Stimulated activated CD8-positive, alpha-beta memory T cell treated with anti-CD3 and anti-CD28 coated beads, Interleukin-2, amount 100 ng/mL, for 48 hours (primary cell): ENCODE measurements at regions not wholly inside any gene's neighbourhood (a gene's known extent, or its start where the extent isn't known, plus 50 kb on each side); places are given as distances from the start of the nearest gene placed in this dataset.

Experiments used
- DNase-seq, 2 donors: peaks; one replicate each; pipeline ENCODE4 v3.0.0-alpha.2; 2020; ENCODE audit warnings: low read depth in 2 of 2

DNA sequence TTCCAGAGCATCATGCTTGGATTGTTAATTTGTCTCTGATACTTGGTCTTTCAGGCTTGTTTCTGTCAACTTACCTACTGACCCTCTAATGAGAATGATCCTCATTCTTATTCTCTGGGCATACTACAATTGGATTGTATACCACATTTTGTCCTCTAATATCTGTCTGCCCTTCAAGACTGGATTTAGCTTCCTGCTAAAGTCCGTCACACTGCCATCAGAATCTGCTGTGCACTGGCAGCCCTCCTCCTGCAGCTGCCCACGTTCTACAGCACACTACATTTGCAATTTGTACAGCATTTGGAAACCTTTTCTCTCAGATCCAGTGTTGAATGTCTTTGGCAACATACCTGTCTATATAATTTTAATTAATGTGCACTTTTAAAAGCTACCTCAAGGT lies 183.1 kb downstream of the ZNF330 start:
- no peak for DNase-seq

DNA sequence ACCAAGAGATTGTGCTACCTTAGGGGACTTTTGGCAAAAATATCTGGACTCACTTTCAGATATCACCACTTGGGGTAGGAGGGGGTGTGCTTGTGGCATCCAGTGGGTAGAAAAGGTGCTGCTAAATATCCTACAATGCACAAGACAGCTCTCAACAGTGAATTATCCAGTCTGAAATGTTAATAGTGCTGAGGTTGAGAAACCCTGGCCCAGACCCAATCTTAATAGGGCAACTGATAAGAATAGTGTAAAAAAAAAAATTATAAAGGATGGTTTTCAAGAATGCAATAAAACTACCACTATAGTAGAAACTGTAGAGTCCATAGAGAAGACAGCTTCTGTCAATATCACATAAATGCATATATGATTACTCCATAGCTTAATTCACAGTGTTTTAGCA lies 185.5 kb downstream of the ZNF330 start:
- no peak for DNase-seq

DNA sequence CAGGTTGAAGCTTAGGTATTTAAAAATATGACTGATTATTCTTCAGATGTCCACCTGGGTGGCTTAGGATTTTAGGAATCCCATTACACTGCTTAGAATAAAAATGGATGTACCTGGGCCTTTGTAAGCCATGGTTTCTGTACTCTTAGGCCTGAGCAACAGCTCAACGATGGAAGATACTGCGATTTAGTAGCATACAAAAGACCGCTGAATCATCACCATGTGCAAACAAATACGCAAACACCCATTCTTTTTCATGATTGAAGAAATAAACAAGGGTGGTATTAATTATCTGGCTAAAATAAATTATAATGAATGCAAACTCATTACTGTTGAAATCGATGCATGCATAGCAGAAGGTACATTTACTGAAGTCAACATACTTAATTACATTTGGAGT lies 188.9 kb downstream of the ZNF330 start:
- DNase-seq: no peak

DNA sequence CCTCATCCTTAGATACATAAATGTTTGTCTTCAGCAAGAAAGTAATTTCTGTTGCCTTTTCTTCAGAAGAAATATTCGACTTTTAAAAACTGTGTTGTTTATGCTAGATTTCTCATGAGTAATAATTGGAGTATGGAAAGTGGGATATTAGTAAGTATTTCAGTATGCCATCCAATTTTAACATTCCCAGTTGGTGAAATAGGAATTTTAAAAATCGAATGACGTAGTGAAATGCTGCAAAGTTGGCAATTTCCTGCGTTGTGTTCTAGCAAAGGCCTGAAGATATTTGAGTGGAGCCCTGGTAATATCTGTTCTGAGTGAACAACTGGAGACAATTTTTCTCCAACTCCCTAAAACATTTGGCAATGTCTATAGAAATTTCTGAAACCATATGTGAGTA lies 190.1 kb downstream of the ZNF330 start:
- no peak for DNase-seq

DNA sequence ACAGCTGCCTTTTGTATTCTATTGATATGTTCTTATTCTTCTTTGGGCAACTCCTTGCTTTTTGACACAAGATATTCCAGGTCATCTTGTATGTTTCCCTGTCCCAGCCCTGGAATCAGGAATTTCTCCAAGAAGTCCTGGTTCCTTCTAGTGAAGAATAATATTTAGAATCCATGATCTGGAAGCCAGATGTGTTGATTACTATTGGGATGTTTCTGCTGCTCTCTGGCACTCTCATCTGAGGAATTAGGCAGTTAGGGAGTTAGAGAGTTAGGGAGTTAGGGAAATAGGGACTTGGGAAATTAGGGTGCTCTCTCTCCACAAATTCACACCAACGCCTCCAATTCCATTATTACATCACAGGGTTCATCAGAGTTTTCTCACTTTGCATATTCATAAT lies 191.2 kb downstream of the ZNF330 start:
- DNase-seq: no peak

DNA sequence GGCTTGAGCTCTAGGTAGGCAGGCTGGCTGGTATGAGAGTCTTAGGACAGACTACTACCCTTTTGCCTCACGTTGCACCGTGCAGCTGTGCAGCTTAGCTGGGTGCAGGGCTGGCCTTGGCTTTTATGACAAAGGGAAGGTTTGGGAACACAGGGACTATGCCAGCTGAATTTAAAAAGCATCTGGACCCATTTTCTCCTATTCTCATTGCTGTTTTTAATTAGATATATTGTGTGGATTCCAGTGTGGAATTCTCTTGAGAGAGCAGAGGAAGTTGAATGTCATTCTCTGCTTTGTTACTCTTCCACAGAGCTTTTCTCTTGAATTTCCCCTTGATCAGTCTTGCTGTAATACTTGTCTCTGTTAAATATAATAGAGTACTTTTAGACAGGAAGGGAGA lies 192.7 kb downstream of the ZNF330 start:
- DNase-seq: no peak

DNA sequence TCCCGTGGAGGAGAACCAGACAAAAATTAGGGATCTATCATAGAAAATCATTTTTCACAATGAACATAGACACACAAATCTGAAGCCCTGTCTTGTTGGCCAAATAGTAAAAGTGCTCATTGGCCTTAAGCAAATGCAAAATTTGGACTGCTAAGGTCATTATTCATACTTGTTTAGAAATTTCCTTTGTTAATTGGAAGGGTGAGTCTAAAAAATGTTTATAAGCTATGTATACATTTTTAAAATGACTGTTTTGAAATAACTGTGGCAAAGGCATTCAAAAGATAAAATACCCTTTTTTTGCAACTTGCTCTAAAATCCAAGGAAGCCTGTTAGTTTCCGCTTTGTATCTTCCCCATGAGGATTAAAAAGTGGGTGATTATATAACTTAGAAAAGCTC lies 195.0 kb downstream of the ZNF330 start:
- no peak for DNase-seq

DNA sequence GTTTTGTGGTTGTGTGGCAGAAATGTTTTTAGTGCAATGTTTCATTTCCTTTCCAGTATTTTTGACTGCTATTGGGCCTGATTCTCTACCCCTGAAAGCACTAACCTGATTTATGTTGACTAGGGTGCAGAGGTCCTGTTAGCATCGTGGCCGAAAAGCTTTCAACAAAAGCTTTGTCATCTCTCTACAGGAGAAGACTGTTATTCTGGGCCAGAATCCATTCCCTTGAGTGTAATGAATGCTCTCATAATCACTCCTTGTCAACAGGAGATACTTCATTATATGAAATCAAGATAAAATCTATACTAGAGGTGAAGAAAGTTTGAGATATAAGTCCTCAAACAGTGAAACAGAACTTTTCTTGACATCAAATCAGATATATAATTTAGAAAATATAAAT lies 195.5 kb downstream of the ZNF330 start:
- no peak for DNase-seq

DNA sequence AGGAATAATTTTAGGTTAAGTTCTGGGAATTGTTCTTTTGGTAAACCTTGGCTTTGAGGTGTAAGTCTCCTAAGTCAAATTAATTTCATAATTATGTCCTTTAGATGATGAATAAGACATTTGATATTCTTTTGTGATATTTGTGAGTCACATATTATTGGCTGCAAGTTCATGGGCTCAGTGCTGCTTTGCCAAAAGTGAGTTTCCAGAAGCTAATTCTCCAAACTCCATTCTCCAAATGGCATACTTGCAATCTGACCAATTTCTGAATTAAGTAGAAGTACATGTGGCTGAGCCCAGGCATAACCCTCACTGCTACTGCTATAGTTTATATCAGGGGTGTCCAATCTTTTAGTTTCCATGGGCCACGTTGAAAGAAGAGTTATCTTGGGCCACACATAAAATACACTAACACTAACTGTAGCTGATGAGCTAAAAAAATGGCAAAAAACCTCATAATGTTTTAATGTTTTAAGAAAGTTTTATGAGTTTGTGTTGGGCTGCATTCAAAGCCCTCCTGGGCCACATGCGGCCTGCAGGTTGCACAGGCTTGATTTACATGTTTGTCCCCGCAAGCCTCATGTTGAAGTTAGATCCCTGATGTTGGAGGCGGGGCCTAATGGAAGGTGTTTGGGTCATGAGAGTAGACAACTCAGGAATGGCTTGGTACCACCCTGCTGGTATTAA lies 196.1 kb downstream of the ZNF330 start:
- DNase-seq: no peak

DNA sequence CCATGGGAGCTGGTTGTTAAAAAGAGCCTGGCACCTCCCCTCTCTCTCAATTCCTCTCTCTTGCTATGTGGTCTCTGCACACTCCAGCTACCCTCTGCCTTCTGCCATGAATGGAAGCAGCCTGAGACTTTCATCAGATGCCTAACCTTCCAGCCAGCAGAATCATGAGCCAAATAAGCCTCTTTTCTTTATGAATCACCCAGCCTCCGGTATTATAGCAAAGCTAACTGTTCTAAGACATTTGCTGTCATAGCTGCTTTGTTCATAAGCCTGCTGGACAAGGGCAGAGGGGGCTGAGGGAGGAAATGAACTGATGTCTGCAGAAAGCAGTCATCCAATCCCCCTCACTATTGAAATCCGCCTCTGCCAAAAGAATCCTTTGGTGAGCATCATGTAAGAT lies 196.7 kb downstream of the ZNF330 start:
- no peak for DNase-seq

DNA sequence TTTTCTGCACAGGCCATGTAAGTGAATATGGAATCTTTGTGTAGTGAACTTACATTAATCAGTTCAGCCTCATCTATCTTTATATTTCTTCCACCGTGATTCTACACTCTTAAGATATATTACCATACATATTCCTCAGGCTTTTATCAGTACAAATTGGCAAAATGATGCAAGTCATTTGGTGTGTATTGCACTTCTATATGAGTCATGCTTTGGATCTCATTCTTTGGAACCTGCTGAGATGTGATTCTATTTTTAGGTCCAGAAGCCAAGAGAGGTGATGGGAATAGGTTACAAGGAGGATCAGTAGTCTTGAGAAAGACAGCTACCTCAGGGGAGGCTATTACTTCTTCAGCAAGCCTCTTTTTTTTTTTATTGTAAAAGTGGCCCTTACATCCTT lies 204.4 kb downstream of the ZNF330 start:
- DNase-seq: no peak

DNA sequence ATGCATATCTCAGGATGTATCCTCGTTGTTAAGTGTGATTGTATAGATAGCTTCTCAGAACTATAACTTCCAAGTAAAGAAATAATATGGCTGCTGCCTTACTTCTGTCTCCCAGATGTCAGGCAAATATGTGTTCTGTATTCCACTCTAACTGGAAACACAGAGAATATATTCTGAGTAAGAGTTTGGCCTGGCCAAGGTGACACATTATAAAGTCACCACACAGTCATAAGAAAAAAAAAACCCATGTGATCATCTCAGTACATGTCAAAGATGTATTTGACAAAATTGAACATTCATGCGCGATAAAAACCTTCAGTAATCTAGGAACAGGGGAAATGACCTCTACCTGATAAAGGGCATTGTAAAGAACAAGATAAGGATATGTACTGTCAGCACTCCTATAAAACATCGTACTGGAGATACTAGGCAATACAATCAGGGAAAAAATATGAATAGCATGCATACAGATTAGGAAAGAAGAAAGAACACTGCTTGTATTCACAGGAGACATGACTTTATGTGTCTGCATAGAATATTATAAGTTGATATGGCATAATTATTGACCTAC lies 207.1 kb downstream of the ZNF330 start:
- no peak for DNase-seq

DNA sequence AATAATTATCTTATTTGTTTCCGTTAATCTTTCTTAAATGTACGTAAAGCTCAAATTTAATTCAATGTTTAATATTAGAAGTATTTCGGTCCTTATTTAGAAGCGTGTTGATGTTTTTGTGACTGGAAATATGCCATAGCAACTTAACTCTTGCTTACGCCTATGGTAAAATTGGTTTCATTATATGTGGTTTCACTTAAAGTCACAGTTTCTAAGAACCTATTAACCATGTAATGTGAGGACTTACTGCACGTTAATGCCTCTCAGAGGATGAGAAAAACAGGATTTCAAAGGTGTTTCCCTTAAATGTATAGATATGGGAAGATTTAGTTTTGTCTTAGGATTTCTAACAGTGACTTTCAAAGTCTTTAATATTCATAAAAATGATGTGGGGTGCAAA lies 206.4 kb upstream of the IL15 start:
- no peak for DNase-seq

DNA sequence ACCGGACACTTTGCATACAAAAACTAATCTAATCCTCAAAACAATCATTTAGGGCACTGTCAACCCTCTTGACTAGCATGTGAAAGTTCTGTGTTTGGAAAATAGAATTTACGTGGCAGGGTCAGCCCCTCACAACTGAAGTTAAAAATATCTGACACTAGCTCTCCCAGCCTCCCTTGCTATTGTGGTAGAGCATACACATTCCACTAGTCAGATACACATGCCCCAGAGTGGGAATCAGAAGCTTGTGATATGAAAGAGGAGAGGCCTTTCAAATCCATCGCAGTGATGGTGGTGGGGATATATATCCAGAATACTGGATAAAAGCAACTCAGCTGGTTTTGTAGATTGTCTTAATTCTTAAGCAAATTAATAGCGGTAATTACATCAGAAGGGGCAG lies 205.7 kb upstream of the IL15 start:
- no peak for DNase-seq

DNA sequence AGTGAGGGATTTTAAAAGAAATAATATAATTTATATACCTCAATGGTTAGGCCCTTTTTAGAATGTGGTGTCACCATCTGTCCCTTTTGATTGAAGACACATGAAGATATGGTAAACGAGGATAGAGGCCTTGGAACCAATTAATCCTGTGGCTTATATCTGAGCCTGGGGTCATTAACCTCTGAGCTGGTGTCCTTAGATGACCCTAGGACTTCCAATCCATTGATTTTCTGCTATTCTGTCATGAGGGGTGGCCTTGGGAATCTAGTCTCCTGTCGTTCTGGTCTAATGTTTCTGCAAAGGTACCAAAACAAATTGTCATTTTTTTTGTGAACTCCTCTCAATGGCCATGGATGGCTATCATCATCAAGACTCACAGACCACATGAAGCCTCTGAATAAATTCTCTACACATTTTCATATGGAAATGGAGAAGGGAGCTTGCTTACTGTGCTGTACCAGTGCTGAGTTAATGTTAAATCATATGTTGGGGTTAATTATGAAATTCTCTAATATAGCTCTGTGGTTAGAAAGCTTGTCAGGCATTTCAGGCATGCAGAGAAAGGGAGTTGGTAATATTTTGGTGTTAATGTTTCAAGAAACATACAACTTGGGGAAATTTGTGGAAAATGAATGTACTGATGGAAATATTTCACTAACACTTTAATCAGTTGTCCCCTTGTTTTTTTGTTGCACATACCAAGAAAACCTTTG lies 204.2 kb upstream of the IL15 start:
- no peak for DNase-seq

DNA sequence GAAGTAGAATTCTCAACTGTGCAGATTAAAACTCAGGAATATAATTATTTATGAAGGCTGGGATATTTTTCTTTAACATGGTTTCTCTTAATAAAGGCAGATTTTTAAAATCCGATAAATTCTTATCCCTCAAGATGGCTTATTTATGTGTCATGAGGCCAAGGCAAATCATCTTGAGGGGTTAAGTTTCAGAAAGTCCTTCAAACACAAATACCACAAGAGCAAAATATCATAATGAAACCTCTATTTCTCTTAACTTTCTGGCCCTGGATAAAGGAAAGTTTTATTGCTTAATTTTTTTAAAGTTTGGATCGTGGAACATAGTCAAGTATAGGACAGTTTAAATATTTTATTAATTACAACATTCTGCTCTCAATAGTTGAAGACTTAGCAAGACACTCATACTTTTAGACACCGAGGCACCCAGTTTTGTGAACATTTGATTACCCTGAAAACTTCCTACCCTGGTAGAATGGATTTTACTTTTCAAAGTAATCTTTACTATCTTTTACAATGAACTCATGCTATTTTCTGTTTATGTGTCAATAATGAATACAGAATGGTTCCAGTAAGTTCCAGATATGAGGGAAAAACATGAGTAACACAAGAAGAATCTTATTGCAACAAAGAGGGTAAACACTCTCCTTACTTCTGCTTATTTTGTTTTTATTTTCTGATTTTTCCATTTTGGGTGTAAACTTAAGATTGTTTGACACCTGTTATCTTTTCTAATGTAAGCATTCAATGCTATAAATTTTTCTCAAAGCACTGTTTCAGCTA lies 200.7 kb upstream of the IL15 start:
- DNase-seq: no peak

DNA sequence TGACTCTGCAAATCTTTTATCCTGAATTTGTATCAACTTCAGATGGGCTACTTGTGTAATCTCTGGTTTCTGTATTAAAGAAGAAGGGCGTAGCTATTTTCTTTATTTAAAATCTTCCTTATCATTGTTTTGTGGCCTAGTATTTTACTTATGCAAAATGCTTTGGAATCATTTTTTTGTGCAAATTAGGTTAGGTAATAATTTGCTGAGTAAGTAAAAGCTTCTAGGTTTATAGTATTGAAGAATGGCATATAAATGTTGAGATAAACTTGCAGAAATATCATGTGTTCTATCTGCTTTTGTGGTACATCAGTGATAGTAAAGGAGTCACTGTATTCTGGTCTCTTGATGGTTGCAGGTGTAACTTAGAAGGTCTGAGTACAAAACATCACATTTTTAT lies 197.2 kb upstream of the IL15 start:
- no peak for DNase-seq

DNA sequence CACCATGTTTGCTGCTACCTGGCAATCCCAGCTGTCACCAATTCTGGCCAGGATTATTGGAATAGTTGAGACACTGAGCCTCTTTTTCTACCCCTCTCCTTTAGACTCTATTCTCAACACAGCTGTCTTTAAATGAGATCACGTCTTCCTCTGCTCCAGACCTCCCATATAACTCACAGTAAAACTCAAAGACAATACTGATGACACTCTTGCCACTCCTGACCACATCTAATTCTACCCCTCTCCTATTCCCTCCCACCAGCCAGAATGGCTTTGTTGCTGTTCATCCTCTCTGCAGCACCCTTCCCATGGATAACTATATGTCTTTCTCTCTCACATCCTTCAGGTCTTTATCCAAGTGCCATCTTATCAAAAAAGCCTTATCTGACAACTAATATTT lies 188.6 kb upstream of the IL15 start:
- DNase-seq: no peak

DNA sequence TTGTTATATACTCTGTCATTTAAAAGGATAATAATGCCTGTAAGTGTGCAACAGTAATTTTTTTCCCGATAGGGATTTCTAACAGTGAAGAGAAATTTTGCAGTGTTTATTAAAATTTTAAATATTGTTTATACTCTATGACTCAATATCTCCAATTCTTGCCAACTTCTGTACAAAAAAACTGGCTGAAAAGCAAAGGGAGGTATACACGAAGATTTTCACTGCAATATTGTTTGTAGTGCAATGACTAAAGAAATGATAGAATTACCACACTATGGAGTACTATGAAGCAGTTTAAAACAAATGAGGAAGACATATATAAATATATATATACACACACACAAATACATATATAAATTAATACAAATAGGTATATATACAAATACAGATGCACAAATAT lies 187.9 kb upstream of the IL15 start:
- DNase-seq: no peak

DNA sequence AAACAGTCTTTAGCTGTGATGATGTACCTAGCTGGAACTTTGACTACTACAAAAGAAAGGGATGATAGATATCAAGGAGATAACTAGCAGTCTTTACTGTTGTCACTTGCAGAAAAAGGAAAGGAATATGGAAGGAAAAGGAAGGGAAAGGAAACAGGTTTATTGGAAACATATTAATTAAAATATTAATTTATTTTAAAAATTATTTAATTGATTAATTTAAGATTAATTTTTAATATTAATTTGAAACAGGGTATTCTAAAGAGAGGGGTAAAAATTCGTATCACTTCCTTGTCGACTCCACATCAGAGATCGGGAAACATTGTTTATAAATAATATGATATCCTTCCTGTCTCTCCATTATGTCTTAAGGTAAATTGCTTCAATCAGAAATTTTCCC lies 186.5 kb upstream of the IL15 start:
- no peak for DNase-seq

DNA sequence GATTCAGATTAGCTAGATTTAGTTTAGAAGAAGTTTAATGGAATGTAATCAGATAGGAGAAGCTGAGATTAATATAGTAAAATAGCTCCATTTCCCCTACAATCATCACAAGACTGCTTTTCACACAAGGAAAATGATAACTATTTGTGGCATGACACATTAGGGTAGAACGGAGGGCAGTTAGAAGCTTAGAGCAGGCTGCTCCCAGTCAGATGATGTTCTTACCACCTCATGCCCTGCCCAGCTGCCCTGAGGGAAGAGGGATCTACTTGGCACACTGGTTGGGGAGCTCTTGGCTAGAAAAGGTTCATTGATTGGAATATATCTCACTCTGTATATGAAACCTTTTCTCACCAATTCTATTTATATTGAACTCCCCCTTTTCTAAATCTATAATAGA lies 180.7 kb upstream of the IL15 start:
- DNase-seq: no peak

DNA sequence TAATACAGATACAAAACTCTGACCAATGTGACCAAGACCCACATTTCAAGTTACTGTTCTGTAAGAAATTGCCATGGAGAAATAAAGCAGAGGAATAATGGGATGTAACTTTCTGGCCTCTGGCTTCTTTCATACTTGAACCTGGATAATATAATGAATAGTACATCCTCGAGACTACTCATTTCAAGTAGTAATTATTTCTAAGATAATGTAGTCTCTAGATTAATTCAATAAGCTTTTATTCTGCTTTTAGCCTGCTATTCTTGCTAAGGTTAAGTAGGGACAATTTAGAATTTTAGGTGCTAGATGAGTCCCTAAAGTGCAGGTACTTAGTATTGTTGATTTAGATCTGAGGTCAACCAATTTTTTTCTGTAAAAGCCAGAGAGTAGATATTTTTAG lies 178.7 kb upstream of the IL15 start:
- DNase-seq: no peak

DNA sequence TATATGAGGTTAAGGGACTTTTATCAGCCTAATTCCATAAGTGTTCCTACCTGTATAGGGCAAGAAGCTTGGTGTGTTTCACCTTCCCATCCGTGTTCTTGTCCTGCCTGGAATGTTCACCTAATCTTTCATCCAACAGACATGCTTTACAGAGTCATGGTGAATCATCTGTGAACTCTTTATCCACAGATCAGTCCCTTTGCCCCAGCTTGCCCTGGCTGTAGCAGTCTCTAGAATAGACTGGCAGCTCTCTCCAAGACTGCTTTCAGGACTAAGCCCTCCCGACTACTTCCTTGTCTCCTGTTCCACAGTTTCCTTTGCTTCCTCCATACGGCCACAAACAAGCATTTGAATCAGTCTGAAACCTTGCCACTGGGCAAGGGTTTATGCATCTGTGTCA lies 177.9 kb upstream of the IL15 start:
- no peak for DNase-seq
